Stromal cell of bone marrow (primary cell): ENCODE measurements at regions not wholly inside any gene's neighbourhood (a gene's known extent, or its start where the extent isn't known, plus 50 kb on each side); places are given as distances from the start of the nearest gene placed in this dataset.
"Not testable (repeated sequence)": the region's sequence is repeated elsewhere in the genome, so short reads cannot be mapped to it uniquely, and the experiment has no call there.

ENCODE experiments used
- DNase-seq: peaks from one replicate; pipeline ENCODE4 v3.0.0-alpha.2; 2012; ENCODE audit warnings: low read depth

- DNase-seq: no peak
These were observed 59.8 kb downstream of the ATOH1 start for GRCh38 chr4:93888308-93888707.

GRCh38 chr4:93888768-93889167, 60.2 kb downstream of the ATOH1 start:
- no peak for DNase-seq

GRCh38 chr4:93891244-93891643, 62.7 kb downstream of the ATOH1 start:
- DNase-seq: no peak

GRCh38 chr4:93894995-93895394, 66.4 kb downstream of the ATOH1 start:
- DNase-seq: no peak

GRCh38 chr4:93896516-93896915, 68.0 kb downstream of the ATOH1 start:
- no peak for DNase-seq

- no peak for DNase-seq
These were observed 69.0 kb downstream of the ATOH1 start for GRCh38 chr4:93897559-93897958.

GRCh38 chr4:93908778-93909177, 80.2 kb downstream of the ATOH1 start:
- DNase-seq: no peak

- DNase-seq: no peak
These were observed 83.1 kb downstream of the ATOH1 start for GRCh38 chr4:93911671-93912070.

- no peak for DNase-seq
These were observed 83.6 kb downstream of the ATOH1 start for GRCh38 chr4:93912146-93912545.

- no peak for DNase-seq
These were observed 90.3 kb downstream of the ATOH1 start for GRCh38 chr4:93918856-93919255.

GRCh38 chr4:93923570-93923969, 95.0 kb downstream of the ATOH1 start:
- not testable (repeated sequence) for DNase-seq

- no peak for DNase-seq
These were observed 118.7 kb downstream of the ATOH1 start for GRCh38 chr4:93947286-93947685.

GRCh38 chr4:93950239-93950638, 121.7 kb downstream of the ATOH1 start:
- DNase-seq: not testable (repeated sequence)

- no peak for DNase-seq
These were observed 128.6 kb downstream of the ATOH1 start for GRCh38 chr4:93957186-93957585.

GRCh38 chr4:93960450-93960849, 131.9 kb downstream of the ATOH1 start:
- no peak for DNase-seq

GRCh38 chr4:93960916-93961315, 132.4 kb downstream of the ATOH1 start:
- no peak for DNase-seq

GRCh38 chr4:93981594-93981993, 153.0 kb downstream of the ATOH1 start:
- no peak for DNase-seq

GRCh38 chr4:93982255-93982654, 153.7 kb downstream of the ATOH1 start:
- no peak for DNase-seq

- no peak for DNase-seq
These were observed 154.6 kb downstream of the ATOH1 start for GRCh38 chr4:93983140-93983539.

- no peak for DNase-seq
These were observed 165.8 kb downstream of the ATOH1 start for GRCh38 chr4:93994175-93994994.

- no peak for DNase-seq
These were observed 168.3 kb downstream of the ATOH1 start for GRCh38 chr4:93996895-93997294.

GRCh38 chr4:94000559-94000958, 172.0 kb downstream of the ATOH1 start:
- DNase-seq: no peak

- DNase-seq: no peak
These were observed 178.4 kb downstream of the ATOH1 start for GRCh38 chr4:94006932-94007331.

- no peak for DNase-seq
These were observed 182.6 kb downstream of the ATOH1 start for GRCh38 chr4:94011190-94011589.
